H7 (cell line): ENCODE measurements at regions not wholly inside any gene's neighbourhood (a gene's known extent, or its start where the extent isn't known, plus 50 kb on each side); places are given as distances from the start of the nearest gene placed in this dataset.
"Not testable (repeated sequence)": the region's sequence is repeated elsewhere in the genome, so short reads cannot be mapped to it uniquely, and the experiment has no call there.

Source experiments
- DNase-seq: peaks from one replicate; pipeline ENCODE4 v3.0.0; 2012
- H3K27me3 ChIP-seq: 2 replicates; pipeline ENCODE4 v1.6.0; 2011; ENCODE audit warnings: mild to moderate bottlenecking, low read length; ENCODE audit not compliant: control insufficient read depth, insufficient read depth
- H3K36me3 ChIP-seq: replicated peaks from 2 replicates; pipeline ENCODE4 v1.5.1; 2011; ENCODE audit warnings: low read length; ENCODE audit not compliant: control insufficient read depth, insufficient read depth
- H3K4me3 ChIP-seq: 2 replicates; pipeline ENCODE4 v1.5.1; 2011; ENCODE audit warnings: low read depth, mild to moderate bottlenecking, control low read depth, low read length, moderate library complexity; ENCODE audit not compliant: insufficient read depth

DNA sequence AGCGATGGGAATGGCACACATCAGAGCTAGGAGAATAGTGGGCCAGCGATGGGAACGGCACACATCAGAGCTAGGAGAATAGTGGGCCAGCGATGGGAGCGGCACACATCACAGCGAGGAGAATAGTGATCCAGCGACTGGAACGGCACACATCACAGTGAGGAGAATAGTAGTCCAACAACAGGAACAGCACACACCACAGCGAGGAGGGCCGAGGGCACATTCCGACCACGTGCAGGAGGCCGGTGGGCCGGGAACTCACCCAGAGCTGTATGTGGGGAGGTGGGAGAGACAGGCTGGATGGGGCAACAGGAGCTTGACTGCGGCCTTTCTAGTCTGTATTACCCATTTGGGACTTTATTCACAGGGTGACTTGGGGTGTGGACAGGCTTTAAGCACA, 271.1 kb upstream of the IRX4 start:
- H3K27me3 ChIP-seq, result no peaks in the 10 kb centered on the region
- H3K4me3 ChIP-seq, result no peak overlapping the region
- no peaks in the 10 kb centered on the region for H3K36me3 ChIP-seq
- no peak for DNase-seq

DNA sequence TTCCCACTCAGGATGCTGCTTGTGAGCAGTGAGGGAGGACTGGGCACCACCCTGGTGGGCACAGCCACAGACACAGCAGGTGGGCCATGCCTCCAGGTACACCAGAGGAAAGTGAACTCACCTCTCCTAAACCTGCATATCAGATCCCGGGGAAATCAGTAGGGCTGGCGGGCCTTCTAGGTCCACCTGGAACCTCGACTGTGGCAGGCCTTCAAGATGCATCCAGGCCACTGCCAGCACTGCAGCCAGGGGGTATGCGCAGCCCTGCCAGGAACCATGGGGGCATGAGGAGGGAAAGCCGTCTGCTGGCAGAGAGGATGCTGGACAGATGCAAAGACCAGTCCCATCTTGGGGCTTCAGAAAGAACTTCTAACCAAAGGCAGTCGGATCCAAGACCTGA, 270.6 kb upstream of the IRX4 start:
- no peak for DNase-seq
- H3K4me3 ChIP-seq, result no peak overlapping the region
- H3K36me3 ChIP-seq, result no peaks in the 10 kb centered on the region
- peaks cover 2% of the 10 kb centered on the region; the same call in 1 of the 2 replicates for H3K27me3 ChIP-seq

- H3K4me3 ChIP-seq, H3K36me3 ChIP-seq, H3K27me3 ChIP-seq: not testable (repeated sequence)
- peak; percentile 94 for DNase-seq
These were observed 268.7 kb upstream of the IRX4 start for GRCh38 chr5:2151301-2151888.

GRCh38 chr5:2149195-2149539, 266.4 kb upstream of the IRX4 start:
- peak; percentile 72 for DNase-seq
- Histone ChIP-seq H3K27me3 (peaks cover 2% of the 10 kb centered on the region; the same call in 1 of the 2 replicates), H3K36me3 (no peaks in the 10 kb centered on the region), H3K4me3 (no peak overlapping the region)

DNA sequence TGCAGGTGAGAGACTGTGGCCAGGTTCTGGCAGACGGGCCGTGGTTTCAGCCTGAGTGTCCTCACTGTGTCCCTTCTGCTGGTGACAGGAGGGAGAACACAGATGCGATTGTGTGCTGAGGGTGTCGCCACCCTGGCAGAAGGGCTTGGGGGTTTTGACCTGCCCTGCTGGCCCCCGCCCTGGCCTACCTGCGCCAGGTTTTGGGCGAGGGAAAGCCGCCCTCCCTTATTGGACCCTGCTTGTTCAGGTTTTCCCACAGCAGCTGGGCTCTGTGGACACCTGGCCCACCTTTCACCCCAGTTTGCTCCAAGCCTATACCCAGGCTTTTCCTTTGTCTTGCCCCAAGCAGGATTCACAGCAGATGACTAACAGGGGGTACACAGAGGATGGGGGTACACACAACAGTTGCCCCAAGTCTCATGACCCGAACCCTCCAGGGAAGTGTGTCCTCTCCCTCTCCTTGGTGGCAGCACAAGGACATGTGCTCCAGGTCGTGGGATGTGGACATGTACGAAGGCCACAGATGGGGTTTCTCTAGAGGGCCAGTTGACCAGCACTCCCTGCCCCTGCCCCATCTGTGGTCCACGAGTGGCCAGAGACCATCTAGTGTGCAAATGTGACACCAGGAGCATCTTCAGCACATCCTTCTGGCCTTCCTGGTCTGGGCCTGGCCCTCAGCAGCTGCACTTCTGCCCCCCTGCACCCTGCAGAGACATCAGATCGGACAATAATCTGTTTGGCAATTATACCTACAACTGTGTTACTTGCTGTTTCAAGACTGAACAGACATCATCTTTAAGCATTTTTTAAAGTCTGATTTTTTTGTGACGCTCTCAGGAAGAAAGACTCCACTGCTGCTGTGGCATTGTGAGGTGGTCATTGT, 265.8 kb upstream of the IRX4 start:
- no peaks in the 10 kb centered on the region for H3K36me3 ChIP-seq
- no peak for DNase-seq
- peaks cover 2% of the 10 kb centered on the region; the same call in 1 of the 2 replicates for H3K27me3 ChIP-seq
- no peak overlapping the region for H3K4me3 ChIP-seq

GRCh38 chr5:2147504-2148311, 265.0 kb upstream of the IRX4 start:
- Histone ChIP-seq H3K27me3 (peaks cover 2% of the 10 kb centered on the region; the same call in 1 of the 2 replicates), H3K4me3 (no peak overlapping the region), H3K36me3 (no peaks in the 10 kb centered on the region)
- peak; percentile 61 for DNase-seq

DNA sequence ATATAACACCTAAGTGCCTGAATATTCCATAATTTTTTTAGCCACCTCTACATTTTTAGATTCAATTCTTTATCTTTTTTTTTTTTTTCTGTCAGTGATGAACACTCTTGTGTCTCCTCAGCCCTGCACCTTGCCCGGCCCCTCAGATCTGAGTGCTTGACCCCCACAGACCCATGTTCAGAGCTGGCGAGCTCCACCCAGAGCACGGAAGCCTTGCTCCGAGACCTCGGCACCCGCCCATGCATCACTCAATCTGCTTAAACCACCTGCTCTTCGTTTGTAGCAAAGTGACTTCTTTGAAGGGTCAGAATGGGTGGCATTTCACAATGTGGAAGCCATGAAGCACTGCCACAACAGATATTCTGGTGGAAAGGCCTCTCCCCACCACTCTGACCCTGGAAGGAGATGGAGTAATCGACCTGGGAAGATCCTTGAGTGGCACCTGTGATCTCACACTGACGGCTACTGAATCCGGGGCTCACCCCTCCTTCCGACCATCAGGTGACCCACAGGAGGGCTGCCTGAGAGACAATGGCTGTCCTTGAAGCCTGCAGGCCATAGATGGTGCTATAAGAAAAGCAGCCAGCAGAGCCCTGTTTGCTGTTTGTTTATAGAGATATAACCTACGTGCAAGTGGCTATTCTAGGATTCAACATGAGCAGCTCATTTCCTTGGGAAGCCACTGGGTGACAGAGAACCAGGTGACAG, 261.1 kb upstream of the IRX4 start:
- peak; percentile 64 for DNase-seq
- peaks cover 2% of the 10 kb centered on the region; the same call in 1 of the 2 replicates for H3K27me3 ChIP-seq
- H3K36me3 ChIP-seq, result no peaks in the 10 kb centered on the region
- no peak overlapping the region for H3K4me3 ChIP-seq

GRCh38 chr5:2143088-2143487, 260.4 kb upstream of the IRX4 start:
- Histone ChIP-seq H3K4me3 (no peak overlapping the region), H3K27me3 (no peaks in the 10 kb centered on the region), H3K36me3 (no peaks in the 10 kb centered on the region)
- DNase-seq, result no peak

DNA sequence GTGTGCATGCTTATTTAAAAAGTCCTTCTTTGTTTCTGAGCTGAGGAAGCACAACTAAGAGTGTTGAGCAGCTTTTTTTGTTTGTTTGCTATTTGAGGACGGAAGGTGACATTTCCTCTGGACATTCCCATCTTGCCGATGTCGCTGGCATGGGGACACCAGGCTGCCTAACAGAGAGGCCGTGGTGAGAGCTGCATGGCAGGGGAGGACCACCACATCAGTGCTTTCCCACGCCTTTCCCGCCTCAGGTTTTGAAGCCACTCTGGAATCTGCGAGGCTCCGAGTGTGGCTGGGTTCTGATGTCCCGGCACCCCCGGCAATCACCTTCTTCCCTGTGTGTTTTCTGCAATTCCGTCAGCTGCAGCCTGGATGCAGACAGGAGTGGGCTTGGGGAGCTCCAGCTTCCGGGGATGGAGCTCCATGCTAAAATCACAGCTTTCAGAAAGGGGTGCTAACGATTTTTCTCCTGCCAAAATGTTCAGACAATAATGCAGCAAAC, 259.8 kb upstream of the IRX4 start:
- DNase-seq, result no peak
- H3K4me3 ChIP-seq, result no peak overlapping the region
- no peaks in the 10 kb centered on the region for H3K36me3 ChIP-seq
- no peaks in the 10 kb centered on the region for H3K27me3 ChIP-seq

DNA sequence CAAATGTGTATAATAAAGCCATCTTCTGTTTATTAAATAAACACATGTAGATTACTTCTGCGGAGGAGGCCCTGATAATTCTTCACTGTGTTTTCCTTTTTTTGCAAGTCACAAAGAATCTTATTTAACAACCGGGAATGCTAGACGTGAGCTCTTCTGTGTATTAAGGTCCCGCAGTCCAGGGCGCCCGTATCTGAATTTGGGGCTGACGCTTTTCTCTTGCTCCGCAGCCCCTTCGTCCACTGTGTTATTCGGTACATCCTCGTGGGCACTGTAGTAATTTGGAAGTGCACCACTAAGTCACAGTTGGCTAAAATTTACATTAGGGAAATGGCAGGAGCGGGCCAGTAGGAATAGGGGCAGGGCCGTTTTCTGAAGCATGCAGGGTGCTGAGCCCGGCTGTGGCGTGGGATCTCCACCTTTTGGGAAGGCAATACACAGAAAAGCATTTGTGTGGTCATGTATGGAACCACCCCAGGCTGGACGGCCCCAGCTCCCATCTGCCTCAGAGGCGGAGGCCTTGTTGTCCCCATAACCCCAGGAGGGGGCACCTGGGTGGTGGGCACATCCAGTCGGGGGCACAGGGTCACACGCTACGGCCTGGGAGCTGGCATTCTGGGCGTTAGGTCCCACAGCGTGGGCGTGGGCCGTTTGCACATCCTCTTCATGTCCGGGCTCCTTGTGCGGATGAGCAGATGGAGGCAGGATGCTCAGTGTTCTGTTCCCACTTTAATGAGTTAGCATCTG, 258.7 kb upstream of the IRX4 start:
- Histone ChIP-seq H3K4me3 (no peak overlapping the region), H3K27me3 (no peaks in the 10 kb centered on the region), H3K36me3 (no peaks in the 10 kb centered on the region)
- DNase-seq, result no peak

DNA sequence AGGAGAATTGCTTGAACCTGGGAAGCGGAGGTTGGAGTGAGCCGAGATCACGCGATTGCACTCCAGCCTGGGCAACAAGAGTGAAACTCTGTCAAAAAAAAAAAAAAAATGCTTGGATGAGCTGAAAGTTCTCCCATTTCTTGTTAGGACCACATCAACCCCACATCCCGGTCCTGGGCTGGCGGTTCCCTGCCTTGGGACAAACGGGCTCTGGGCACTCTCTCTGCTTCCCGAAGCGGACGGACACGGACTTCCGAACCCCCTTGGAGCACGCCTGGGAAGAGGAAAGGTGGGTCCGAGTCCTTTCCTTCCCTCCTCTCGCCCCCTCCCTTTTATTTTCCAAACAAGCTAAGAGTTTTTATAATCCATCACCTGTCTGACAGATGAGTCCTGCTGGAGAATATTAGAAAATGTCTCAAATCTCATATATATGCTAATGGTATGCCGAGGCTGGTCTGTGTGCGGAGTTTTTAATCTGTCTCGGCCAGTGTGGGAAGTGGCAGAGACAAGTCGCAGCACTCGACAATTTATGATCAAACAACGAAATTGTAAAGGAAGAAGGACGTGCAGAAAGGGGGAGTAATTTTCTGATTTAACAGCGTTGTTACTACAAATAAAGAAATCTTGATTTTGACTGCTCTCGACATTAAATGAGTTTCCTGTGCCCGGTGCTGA, 257.9 kb upstream of the IRX4 start:
- H3K36me3 ChIP-seq, result no peaks in the 10 kb centered on the region
- H3K27me3 ChIP-seq, result no peaks in the 10 kb centered on the region
- no peak overlapping the region for H3K4me3 ChIP-seq
- DNase-seq, result no peak

DNA sequence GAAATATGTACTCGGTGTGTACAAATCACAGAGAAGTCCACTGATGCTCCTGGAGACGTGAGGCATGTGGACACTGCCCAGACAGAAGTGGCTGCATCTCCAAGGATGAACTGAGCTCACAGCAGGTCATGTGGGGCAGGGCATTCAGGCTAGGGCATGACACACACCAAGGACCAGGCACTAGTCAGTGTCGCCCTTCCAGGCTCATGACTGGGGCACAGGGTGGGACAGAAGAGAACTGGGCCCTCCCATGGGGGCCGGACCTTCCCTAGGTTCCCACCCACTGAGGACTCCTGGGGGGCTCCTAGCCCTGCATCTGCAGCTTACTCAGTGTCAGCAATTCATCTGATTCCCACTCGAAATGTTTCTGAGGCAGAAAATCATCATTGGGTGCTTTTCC, 256.8 kb upstream of the IRX4 start:
- no peak overlapping the region for H3K4me3 ChIP-seq
- no peaks in the 10 kb centered on the region for H3K27me3 ChIP-seq
- no peaks in the 10 kb centered on the region for H3K36me3 ChIP-seq
- no peak for DNase-seq

GRCh38 chr5:2138896-2139295, 256.2 kb upstream of the IRX4 start:
- no peaks in the 10 kb centered on the region for H3K27me3 ChIP-seq
- H3K4me3 ChIP-seq, result no peak overlapping the region
- DNase-seq, result no peak

More at GRCh38 chr5:2138896-2139295, 256.2 kb upstream of the IRX4 start:
- no peaks in the 10 kb centered on the region for H3K36me3 ChIP-seq
